Fibroblast of lung (primary cell): ENCODE measurements at regions not wholly inside any gene's neighbourhood (a gene's known extent, or its start where the extent isn't known, plus 50 kb on each side); places are given as distances from the start of the nearest gene placed in this dataset.

ENCODE experiments used
- DNase-seq, 2 donors: peaks; one replicate each; pipeline versions ENCODE4 v3.0.0 to v3.0.0-alpha.2; 2010; ENCODE audit warnings: low read depth in 2 of 2
- H2AFZ ChIP-seq: 2 replicates; pipeline ENCODE4 v1.5.1; 2012; ENCODE audit warnings: low read length, control low read depth, inconsistent platforms
- H3K27ac ChIP-seq: 2 replicates; pipeline ENCODE4 v1.5.1; 2011; ENCODE audit warnings: low read length, control low read depth; ENCODE audit not compliant: insufficient read depth
- H3K27me3 ChIP-seq: 2 replicates; pipeline ENCODE4 v1.5.1; 2011; ENCODE audit warnings: mild to moderate bottlenecking, low read length; ENCODE audit not compliant: control insufficient read depth, insufficient read depth
- H3K36me3 ChIP-seq: 2 replicates; pipeline ENCODE4 v1.5.1; 2011; ENCODE audit warnings: low read length; ENCODE audit not compliant: control insufficient read depth, insufficient read depth
- H3K4me1 ChIP-seq: 2 replicates; pipeline ENCODE4 v1.5.1; 2011; ENCODE audit warnings: low read length; ENCODE audit not compliant: control insufficient read depth, insufficient read depth; ENCODE audit errors: extremely low read depth
- H3K4me2 ChIP-seq: 2 replicates; pipeline ENCODE4 v1.5.1; 2011; ENCODE audit warnings: low read length, control low read depth; ENCODE audit not compliant: insufficient read depth; ENCODE audit errors: extremely low read depth
- H3K4me3 ChIP-seq, 4 experiments: fragments of 200-600 bp in 1 of 4; sonication (generic) in 1 of 4; replicated peaks in 1 of 4; 2 replicates each; pipeline ENCODE4 v1.5.1; 2011 to 2016; ENCODE audit warnings: low read length in 4 of 4, low read depth in 3 of 4, mild to moderate bottlenecking in 3 of 4, control low read depth in 2 of 4, inconsistent platforms in 1 of 4, mixed read lengths in 1 of 4; ENCODE audit not compliant: insufficient read depth in 1 of 4; ENCODE audit errors: control extremely low read depth in 1 of 4
- H3K79me2 ChIP-seq: 2 replicates; pipeline ENCODE4 v1.5.1; 2012; ENCODE audit warnings: mild to moderate bottlenecking, low read length, inconsistent platforms; ENCODE audit not compliant: control insufficient read depth, insufficient read depth
- H3K9ac ChIP-seq: 2 replicates; pipeline ENCODE4 v1.5.1; 2011; ENCODE audit warnings: mild to moderate bottlenecking, low read length, control low read depth; ENCODE audit not compliant: insufficient read depth
- H3K9me3 ChIP-seq: 2 replicates; pipeline ENCODE4 v1.5.1; 2012; ENCODE audit warnings: low read depth, low read length; ENCODE audit not compliant: control insufficient read depth, insufficient read depth
- H4K20me1 ChIP-seq: 2 replicates; pipeline ENCODE4 v1.5.1; 2011; ENCODE audit warnings: low read length; ENCODE audit not compliant: control insufficient read depth, insufficient read depth; ENCODE audit errors: extremely low read depth
- EZH2 ChIP-seq: IDR thresholded peaks from 2 replicates; pipeline ENCODE4 v1.5.1; 2012; ENCODE audit warnings: low read length, control low read depth, mild to moderate bottlenecking; ENCODE audit errors: missing control alignments
- TF ChIP-seq, protein P1 (sequence below), 2 donors: IDR thresholded peaks in 1 of 2; conservative IDR thresholded peaks in 1 of 2; 1 replicate in 1 of 2; 2 replicates in 1 of 2; pipeline ENCODE4 v1.5.1; 2011 to 2012; ENCODE audit warnings: low read length in 2 of 2, control low read depth in 1 of 2, inconsistent platforms in 1 of 2, low read depth in 1 of 2, mild to moderate bottlenecking in 1 of 2

GRCh38 chr18:70523792-70524182 is 234.9 kb downstream of the SOCS6 start:
- DNase-seq = no peak
- Histone ChIP-seq H3K4me2 (no peak overlapping the region), H3K79me2 (no peaks in the 10 kb centered on the region), H3K4me1 (no peaks in the 10 kb centered on the region), H2AFZ (no peak overlapping the region), H3K9ac (no peak overlapping the region), H3K27ac (no peak overlapping the region), H3K9me3 (no peaks in the 10 kb centered on the region), H3K4me3 (no peak overlapping the region), H3K36me3 (no peaks in the 10 kb centered on the region), H3K27me3 (no peaks in the 10 kb centered on the region), H4K20me1 (no peaks in the 10 kb centered on the region)
- TF ChIP-seq, protein P1, sequence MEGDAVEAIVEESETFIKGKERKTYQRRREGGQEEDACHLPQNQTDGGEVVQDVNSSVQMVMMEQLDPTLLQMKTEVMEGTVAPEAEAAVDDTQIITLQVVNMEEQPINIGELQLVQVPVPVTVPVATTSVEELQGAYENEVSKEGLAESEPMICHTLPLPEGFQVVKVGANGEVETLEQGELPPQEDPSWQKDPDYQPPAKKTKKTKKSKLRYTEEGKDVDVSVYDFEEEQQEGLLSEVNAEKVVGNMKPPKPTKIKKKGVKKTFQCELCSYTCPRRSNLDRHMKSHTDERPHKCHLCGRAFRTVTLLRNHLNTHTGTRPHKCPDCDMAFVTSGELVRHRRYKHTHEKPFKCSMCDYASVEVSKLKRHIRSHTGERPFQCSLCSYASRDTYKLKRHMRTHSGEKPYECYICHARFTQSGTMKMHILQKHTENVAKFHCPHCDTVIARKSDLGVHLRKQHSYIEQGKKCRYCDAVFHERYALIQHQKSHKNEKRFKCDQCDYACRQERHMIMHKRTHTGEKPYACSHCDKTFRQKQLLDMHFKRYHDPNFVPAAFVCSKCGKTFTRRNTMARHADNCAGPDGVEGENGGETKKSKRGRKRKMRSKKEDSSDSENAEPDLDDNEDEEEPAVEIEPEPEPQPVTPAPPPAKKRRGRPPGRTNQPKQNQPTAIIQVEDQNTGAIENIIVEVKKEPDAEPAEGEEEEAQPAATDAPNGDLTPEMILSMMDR (conservative IDR thresholded peaks at IDR 0.05 in 1 of 2, IDR thresholded peaks at IDR 0.05 in 1 of 2; ENCODE audit: low read depth in 1 of 2, low read length in 2 of 2) = no peak
- TF ChIP-seq EZH2 = no peak

DNA sequence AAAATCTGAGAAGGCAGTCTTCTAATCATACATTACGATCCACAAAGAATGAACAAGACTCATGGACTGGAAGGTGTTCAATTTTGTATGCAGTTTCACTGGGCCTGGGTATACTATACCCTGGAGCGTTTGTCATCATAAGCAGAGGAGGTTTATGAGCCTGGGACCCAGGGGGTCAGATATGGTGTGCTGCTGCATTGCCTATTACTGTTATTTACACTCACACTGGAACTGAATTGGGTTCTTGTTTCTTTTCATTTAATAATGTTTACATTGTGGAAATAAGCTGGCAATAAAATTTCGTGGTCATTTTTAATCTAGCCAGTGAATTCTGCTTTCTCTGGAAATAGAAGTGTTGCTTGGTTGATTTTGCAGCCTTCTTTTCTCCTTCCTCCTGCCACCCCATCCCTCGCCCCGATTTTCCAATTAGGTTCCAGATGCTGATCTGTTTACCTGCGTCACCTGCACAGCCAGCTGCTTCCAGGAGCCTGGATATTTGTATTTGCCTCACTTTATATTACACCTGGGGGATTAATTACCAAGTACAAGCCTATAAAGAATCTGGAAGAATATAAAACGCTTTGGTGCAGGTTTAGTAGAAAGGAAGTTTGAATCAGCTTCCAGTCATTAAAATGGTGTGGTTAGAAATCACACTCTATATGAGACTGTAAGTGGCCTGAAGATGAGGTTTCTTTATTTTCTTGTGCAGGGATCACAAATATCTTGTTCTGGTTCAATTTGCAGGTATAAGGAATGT is 234.4 kb downstream of the SOCS6 start:
- no peak for DNase-seq
- no peak overlapping the region for H3K27ac ChIP-seq
- H3K36me3 ChIP-seq = no peaks in the 10 kb centered on the region
- H3K4me3 ChIP-seq = no peak overlapping the region
- TF ChIP-seq EZH2 = no peak
- TF ChIP-seq, protein P1 (conservative IDR thresholded peaks at IDR 0.05 in 1 of 2, IDR thresholded peaks at IDR 0.05 in 1 of 2; ENCODE audit: low read depth in 1 of 2, low read length in 2 of 2) = no peak
- no peak overlapping the region for H3K4me2 ChIP-seq
- no peaks in the 10 kb centered on the region for H4K20me1 ChIP-seq
- H3K79me2 ChIP-seq = no peaks in the 10 kb centered on the region
- no peak overlapping the region for H3K9ac ChIP-seq
- H3K27me3 ChIP-seq = no peaks in the 10 kb centered on the region
- no peaks in the 10 kb centered on the region for H3K4me1 ChIP-seq
- H3K9me3 ChIP-seq = no peaks in the 10 kb centered on the region
- H2AFZ ChIP-seq = no peak overlapping the region

DNA sequence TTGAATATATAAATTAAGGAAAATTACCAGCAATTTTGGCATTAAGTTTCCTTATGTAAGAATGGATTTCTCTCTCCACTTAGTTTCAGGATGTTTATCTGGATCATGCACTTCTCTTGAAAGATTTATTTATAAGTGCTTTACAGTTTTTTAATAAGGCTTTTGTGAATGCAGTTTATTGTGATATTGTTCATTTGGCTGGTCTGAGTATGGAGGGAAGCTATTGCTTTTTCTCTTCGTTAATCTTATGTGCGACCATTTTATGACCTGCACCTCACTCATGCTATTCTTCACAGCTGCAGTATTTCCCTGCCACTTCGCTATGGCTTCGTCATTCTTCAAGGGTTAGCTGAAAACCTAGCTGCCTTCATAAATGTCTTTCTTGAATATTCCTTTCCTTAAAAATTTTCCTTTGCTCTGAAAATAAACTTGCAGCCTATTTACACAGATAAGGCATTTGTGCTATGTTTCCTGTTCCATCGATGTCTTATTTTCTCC is 233.4 kb downstream of the SOCS6 start:
- Histone ChIP-seq H3K9ac (no peak overlapping the region), H3K9me3 (no peaks in the 10 kb centered on the region), H3K36me3 (no peaks in the 10 kb centered on the region), H3K79me2 (no peaks in the 10 kb centered on the region), H3K27ac (no peak overlapping the region), H3K27me3 (no peaks in the 10 kb centered on the region), H3K4me2 (no peak overlapping the region), H3K4me1 (no peaks in the 10 kb centered on the region), H3K4me3 (no peak overlapping the region), H2AFZ (no peak overlapping the region), H4K20me1 (no peaks in the 10 kb centered on the region)
- TF ChIP-seq EZH2 = no peak
- DNase-seq = no peak
